GM21529 (cell line): ENCODE measurements at regions not wholly inside any gene's neighbourhood (a gene's known extent, or its start where the extent isn't known, plus 50 kb on each side); places are given as distances from the start of the nearest gene placed in this dataset.

Source experiments
- ATAC-seq: cut with Tn5 transposase; IDR thresholded peaks from one replicate; pipeline ENCODE4 v1.9.1; 2021; ENCODE audit not compliant: unreplicated experiment

DNA sequence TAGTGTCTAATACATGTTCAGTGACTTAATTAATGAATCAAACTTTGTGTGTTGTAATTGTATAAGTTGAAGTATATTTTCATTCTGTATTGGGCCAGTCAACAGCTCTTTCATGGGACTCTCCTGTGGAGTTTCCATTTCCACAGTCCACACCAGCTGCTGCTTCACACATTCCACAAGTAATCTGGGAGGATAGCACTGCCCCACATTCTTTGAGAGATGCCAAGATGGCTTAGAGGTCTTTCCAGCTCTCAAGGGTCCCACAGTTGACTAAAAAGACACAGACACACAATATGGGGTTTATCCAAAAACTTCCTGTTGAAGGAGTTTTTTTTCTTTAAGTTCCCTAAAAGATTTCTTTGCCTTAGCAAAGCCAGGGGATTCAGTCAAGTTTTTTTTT lies 408.3 kb downstream of the AACS start:
- no peak for ATAC-seq

DNA sequence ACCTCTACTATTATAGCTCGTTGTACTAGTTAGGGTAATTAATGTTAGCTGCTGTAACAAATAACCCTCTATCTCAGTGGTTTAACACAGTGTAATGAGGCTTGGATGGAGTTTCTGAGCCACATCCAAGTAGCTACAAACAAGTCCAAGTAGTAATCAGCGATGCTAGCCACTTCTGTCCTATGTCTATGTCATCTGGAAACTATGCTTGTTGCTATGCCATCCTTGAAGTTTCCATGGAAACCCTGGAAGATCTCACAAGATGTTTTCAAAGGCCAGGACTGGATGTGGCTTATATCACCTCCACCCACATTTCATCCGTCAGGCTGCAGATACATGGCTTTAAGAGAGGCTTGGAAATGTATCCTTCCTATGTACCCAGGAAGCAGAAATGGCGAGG lies 422.1 kb downstream of the AACS start:
- ATAC-seq, result no peak

DNA sequence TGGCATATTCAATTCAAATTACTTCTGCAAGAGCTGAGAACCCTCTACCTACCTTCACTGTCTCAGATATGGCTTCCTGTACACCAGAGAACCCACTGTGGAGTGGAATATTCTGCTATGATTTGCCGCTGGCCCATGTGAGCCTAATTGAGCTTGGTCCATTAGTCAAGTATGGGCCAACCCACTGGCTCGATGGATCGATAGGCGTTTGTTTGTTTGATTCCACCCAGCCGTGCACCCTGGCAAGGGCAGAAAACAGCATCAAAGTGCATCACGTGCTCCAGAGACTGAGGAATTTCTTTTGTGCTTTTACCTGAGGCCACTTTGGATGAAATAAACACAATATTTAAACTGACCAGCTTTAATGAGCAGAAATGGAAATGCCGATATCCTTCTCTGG lies 426.3 kb downstream of the AACS start:
- no peak for ATAC-seq

DNA sequence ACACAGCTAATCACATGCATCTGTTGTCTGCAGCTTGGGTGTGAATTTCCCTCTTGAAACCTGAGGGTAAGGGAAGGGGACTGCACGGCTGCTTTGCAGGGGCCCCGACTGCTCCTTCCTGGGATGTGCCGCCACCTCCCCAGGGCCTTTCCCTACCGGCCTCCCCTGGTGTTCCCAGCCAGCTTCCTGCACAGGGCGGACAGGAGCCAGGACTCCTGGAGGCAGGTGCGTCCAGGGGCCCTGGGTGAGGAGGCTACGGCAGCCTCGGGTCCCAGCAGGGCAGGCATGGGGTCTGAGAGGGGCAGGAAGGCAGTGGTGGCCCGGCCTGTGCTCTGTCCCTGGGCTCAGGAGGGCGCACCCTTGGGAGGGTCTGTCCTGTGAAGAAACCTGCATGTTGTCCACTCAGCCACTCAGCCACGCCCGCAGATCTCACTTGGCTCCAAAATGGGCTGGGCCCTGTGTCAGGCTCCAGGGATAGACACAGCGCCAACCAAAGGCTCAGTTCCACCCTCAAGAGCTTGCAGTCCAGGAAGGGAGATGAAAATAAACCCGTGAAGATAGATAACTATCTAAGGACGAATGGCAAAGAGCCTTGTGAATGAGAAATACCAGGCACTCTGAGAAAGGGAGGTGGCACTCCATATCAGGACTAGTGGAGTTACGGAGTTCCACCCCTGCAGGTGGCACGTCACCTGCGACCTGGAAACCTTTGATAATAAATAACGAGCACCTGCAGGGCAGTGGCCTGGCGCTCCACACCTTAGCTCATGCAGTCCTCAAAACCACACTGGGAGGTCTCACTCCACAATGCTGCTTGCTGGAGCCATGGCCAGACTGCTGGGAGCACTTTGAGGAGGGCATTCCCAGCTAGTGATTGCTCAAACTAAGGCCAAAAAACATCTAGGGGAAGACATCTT lies 427.4 kb downstream of the AACS start:
- ATAC-seq, result no peak

DNA sequence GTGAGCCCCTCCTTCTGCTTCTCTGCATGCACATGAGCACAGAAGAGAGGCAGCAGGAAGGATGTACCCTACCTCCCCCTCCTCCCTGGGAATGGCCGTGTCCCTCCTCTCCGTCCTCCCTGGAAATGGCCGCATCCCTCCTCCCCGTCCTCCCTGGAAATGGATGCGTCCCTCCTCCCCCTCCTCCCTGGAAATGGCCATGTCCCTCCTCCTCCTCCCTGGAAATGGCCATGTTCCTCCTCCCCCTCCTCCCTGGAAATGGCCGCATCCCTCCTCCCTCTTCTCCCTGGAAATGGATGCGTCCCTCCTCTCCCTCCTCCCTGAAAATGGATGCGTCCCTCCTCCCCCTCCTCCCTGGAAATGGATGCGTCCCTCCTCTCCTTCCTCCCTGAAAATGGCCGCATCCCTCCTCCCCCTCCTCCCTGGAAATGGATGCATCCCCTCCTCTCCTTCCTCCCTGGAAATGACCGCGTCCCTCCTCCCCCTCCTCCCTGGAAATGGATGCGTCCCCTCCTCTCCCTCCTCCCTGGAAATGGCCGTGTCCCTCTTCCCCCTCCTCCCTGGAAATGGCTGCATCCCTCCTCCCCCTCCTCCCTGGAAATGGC lies 428.6 kb downstream of the AACS start:
- no peak for ATAC-seq

DNA sequence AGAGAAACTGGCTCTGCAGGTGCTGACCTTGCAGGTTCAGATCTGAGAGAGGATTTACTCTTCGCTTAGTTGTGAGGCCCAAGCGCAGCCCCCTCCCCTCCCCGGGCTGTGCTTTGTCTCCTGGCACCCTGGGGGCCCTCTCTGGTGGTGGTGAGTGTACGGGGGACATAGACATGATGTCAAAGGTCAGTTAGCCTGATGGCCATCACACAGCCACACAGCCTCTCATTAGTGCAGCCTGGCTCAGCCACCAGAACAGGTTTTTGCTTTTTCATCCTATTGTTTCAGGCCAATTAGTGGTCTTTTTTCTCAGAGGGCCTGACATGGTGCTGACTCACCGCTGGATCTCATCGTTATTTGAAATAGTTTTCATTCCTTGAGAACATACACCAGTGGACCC lies 437.9 kb downstream of the AACS start:
- no peak for ATAC-seq

DNA sequence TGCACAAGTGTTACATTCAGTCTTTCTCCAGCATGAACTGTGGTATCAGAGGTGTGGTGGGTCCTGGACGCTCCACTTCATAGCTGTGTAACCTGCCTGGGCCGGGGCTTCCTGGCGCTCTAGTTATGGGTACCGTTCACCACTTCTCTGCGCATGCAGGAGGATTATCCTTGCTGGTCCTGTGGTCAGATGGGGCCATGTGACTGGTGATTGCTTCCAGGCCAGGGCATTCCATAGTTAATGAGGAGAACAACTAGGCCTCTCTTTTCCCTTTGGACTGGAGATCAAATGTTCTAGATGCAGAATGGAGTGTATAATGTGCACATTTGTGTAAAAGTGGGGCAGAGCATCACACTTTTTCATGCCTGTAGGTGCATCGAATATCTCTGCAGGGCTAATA lies 444.0 kb downstream of the AACS start:
- no peak for ATAC-seq

DNA sequence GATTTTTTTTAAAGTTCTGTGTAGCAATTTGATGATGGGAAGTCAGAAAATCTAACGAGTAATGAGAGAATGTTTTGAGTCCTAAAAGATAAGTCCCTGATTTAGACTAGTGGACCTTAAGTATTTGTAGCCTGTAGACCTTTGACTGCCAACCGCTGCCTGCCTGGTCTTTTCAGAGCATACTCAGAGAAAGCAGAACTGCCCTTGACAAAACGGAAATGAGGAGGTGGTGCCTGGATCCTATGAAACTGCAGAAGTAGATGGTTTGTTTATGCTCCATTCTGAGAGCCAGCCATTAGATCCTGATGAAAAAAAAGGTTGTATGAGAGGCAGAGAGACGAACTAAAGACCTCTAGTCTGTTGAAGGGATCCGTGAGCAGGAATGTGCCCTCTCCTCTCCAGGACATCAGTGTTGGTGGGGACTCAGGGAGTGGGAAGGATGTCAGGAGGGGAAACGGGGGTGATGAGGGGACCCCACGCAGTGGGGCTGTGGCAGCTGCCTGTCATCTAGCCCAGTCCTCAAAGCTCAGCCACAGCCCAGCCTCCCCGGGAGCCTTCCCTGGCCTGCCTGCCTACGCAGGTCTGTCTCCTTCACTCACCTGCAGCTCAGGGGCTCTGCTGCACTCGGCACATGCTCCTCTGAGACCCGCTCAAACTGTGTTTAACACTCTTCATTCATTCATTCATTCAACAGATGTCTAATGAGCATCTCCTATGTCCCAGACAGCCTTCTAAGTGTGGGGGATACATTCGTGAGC lies 447.5 kb downstream of the AACS start:
- ATAC-seq, result no peak

DNA sequence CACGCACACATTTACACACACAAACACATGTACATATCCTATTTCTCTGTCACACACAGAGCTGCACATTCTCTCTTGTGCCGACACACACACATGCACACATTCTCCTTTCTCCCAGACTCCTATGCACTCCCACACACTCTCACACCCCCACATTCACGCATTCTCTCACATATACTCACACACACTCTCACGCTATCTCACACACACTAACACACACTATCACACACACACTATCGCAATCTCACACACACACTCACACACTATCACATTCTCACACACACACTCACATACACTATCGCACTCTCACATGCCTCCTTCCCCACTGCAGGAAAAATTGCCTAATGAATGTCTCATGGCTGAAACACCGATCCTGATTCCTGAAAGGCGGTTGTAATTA lies 450.7 kb downstream of the AACS start:
- ATAC-seq, result no peak

DNA sequence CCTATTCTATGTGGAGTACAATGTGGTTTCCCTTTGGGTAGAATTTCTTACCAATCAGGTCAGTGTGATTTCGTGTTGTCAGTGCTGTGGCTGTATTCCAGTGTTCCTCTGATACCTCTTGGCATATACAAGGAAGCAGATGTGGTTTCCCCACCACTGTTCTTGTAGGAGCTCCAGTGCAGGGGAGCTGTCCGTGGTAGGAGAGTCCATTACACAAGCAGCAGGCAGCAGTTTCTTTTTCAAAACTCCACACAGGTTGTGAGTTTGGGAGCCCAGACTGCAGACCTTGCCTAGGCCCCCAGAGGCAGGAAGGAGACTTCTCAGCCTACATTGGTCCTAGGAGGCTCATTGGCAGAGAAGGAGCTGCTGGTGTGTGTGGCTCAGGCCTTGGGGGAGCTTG lies 452.8 kb downstream of the AACS start:
- no peak for ATAC-seq

DNA sequence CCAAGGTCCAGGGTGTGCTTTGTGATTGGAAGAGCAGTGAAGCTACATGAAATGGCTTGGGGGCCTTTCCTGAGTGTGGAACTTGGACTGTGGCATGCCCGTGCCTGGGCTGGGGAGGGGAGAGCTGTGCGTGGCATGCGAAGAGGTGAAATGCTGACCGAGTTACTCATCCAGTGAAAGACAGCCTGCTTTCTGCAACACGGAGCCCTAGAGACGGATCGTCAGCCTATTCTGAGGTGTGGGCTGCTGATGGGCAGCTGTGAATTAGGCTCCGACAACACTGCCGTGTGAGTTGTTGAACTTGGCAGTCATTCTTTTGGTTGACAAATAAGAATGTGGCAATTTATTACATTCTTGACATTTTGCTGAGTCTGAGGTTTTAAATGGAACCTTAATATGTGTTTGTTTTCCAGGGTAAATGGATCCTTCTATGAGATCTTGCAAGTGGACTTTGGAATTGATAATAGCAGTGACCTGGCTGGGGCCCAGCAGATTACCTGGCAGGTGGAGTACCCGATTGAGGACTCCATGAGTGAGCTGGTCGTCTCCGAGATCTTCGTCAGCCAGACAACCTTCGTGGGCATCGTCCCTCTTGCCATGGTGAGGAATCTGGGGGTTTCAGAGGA lies 453.9 kb downstream of the AACS start:
- no peak for ATAC-seq

DNA sequence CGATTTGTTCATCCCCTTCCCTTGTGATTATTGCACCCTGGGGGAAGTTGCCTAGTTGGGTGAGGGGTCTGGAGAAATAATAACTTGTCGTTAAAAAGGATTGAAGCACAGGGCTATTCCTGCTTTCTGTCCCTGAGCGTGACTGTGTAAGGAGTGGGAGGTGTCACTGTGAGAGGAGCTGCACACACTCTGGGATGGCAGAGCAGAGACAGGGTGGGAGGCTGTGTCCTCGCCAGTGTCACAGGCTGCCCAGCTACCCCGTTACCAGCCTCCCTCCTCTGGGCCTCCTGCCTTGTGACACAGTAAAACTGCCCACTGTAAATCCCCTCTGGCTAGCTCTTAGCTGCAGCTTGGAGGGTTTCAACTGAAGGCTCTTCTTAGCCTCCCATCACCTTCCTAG lies 460.6 kb downstream of the AACS start:
- no peak for ATAC-seq

DNA sequence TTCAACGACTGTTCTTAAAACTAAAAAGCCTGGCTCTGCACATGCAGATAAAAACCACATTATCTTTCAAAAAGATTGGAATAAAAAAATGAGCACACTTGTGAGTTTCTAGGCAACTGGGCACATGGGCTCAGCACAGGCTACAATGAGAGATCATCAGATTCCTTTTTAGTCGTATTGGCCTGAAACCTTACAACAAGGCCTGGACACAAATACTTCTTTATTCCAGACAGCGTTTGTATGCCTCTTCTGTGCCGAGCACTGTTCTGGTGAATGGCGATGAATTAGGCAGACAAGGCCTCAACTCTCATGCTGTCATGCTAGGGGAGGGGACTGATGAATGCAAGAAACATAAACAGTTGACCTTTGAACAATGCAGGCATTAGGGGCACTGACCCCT lies 463.0 kb downstream of the AACS start:
- no peak for ATAC-seq

DNA sequence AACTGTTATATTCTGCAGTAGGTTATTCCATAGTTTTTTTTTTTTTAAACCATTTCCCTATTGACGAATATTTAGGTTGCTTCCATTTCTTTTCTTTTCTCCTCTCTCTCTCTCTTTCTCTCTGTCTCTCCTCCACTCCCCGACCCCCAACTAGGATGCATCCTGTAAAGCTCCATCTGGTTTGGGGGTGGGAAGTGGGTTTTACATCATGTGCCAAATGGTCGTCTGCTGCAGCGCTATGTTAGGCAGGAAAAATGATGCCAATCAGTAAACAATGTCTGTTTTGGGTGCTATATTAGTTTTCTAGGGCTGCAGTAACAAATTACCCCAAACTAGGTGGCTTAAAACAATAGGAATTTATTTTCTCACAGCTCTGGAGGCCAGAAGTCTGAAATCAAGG lies 465.0 kb downstream of the AACS start:
- no peak for ATAC-seq

DNA sequence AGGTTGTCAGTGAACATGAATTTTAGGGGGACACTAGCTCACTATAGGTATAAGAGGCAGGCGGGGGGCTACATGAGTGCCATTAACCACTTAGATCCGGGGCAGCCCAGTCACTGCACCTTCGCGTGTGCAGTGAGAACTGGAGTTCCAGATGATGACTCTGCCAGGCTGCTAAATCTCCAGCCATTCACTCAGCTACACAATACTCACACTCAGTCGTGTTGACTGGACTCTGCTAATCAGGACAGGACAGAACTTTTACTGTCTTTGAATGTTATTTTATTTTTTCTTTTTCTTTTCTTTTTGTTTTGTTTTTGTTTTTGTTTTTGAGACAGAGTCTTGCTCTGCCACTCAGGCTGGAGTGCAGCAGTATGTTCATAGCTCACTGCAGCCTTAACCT lies 465.6 kb downstream of the AACS start:
- ATAC-seq, result no peak

DNA sequence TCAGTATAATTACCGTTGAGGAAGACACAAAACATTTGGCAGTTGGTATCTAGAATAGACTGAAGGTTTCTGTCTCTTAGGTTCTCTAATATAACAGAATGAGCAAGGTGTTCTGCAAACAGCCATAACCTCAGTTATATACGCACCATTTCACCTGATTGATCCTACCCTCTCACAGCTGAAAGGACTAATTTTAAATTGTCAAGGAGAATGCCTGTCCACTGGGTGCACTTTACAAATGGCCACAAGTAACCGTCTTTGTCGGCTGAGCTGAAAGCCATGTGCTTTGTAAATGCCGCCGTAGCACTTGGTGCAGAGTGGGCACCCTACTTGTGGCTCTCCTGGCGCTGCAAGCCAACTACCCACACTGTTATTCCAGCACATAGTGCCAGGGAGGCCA lies 466.3 kb downstream of the AACS start:
- ATAC-seq, result no peak

DNA sequence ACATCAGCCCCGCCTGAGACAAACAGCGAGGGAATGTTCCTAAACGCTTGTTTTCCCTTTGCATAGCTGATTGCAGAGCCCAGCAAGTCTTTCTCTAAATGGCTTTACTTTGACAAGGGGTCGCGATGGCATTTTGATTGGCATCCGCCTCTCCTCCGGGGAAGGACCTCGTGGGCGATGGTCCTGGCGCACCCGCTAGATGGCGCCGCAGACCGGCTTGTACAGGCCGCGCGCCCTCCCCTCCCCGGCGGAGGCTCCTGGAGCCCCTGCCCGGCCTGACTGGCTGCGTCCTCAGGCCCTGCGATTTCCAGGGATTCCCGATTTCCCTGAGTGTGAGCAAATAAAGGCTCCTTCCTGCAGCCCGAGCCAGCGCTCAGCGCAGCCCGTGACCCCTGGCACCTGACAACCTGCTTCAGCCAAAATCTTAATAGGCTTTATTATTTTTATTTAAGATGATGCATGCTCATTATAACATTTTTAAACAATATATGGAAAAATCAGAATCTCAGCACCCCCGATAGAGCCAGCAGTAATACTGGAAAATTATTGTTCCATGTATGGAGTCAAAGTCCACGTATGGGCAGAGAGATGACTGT lies 468.3 kb downstream of the AACS start:
- ATAC-seq, result peak; percentile 72

DNA sequence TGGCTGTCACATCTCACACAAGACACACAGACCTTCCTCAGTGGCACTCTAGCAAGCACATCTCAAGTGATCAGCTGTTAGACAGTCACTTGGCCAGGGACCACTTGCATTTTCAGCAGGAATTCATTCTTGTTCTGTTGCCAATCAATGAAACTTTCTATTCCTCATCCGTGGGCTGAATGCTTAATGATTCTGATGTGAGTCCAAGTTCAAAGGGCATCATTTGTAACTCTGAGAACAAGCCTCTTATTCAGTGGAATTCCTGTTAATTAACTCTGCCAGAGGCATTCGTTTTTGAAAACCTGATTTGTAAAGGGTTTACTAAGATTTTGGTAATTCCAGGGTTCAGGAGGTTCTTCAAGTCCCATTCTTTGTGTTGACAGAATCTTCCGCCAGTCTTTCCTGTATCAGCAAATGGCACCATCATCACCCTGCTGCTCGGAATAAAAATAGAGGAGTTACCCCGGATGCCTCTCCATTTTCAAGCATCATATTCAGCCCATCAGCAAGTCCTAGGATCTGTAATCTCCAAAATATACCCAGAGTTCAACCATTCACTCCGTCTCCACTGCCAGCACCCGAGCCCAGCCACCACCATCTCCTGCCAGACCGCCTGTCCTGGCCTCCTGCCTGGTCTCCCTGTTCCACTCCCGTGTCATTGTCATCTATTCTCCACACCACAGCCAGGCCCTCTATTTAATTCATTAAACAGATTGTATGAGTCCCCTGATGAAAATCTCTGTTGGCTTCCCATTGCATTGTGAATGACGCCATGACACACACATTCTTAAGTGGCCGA lies 473.4 kb downstream of the AACS start:
- no peak for ATAC-seq

DNA sequence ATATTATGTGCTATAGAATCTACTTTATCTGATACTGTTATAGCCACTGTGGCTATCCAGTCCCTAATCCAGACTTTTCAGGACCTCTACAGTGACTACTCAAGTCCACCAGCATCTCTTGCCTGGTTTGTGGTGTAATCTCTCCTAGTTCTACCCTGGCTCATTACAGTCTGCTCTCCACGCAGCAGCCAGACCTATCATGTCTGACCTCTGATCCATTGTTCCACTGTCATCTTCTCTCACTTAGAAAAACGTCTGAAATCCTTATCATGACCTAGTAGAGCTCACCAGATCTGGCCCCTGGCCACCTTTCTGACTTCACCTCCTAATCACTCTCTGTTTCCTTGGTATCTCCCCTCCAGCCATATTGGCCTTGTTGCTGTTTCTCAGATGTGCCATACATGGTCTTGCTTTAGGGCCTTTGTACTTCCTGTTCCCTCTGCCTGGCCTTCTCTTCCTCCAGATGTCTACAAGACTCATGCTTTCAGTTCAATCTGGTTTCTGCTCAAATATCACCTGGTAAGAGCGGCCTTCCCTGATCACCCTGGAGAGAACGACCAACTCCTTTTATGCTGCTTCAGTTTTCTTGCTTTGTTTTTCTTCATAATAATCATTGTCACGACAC lies 475.5 kb downstream of the AACS start:
- no peak for ATAC-seq

DNA sequence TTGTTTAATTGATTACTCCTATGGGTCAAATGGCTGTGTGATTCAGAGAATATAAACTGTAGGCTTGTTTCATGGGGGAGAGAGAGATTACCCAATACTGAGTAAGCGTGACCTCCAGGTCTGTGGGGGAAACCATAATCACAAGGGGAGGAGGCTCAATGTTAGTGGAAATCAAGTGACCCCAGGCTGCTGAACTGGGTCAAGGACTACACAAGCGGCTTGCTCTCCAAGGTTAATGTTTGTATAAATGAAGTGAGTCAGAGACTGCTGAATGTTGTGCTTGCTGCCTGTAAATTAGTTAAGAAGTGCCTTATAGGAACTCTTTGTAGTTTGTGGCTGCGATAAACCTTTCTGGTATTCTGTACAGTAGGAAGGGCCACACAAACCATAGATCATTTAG lies 479.7 kb downstream of the AACS start:
- ATAC-seq, result no peak
